ENCODE measurements at regions not wholly inside any gene's neighbourhood (a gene's known extent, or its start where the extent isn't known, plus 50 kb on each side); places are given as distances from the start of the nearest gene placed in this dataset.

GRCh38 chr21:15240848-15241247 lies 176.0 kb upstream of the NRIP1 start:
- no peak for DNase-seq (ENCODE audit: low read depth in 1 of 2, low spot score in 1 of 2)
- no peak for TF ChIP-seq SPI1 (IDR thresholded peaks at IDR 0.05; ENCODE audit: borderline replicate concordance, low read depth)
- no peak for TF ChIP-seq GABPA (IDR thresholded peaks at IDR 0.05; ENCODE audit: low read depth)
- no peak for TF ChIP-seq REST (IDR thresholded peaks at IDR 0.05; ENCODE audit: insufficient replicate concordance, low read depth)
- no peak for TF ChIP-seq CTCF (IDR thresholded peaks at IDR 0.05; ENCODE audit: insufficient read depth, low read length)
- no peak for TF ChIP-seq POLR2AphosphoS5 (IDR thresholded peaks at IDR 0.05; ENCODE audit: low read depth)
- H3K27ac ChIP-seq (replicated peaks) = no peak overlapping the region
- no peak overlapping the region for H3K4me3 ChIP-seq (replicated peaks; ENCODE audit: insufficient read depth, low read length)
- no peaks in the 10 kb centered on the region for H3K27me3 ChIP-seq (ENCODE audit: insufficient read depth, poor library complexity, severe bottlenecking)

GRCh38 chr21:15241997-15242736 lies 177.4 kb upstream of the NRIP1 start:
- Histone ChIP-seq H3K27me3 (ENCODE audit: insufficient read depth, poor library complexity, severe bottlenecking) (no peaks in the 10 kb centered on the region), H3K27ac (replicated peaks) (no peak overlapping the region), H3K4me3 (replicated peaks; ENCODE audit: insufficient read depth, low read length) (no peak overlapping the region)
- DNase-seq (ENCODE audit: low read depth in 1 of 2, low spot score in 1 of 2) = no peak
- TF ChIP-seq SPI1 (IDR thresholded peaks at IDR 0.05; ENCODE audit: borderline replicate concordance, low read depth) (no peak), CTCF (IDR thresholded peaks at IDR 0.05; ENCODE audit: insufficient read depth, low read length) (no peak), GABPA (IDR thresholded peaks at IDR 0.05; ENCODE audit: low read depth) (no peak), REST (IDR thresholded peaks at IDR 0.05; ENCODE audit: insufficient replicate concordance, low read depth) (no peak)

- Histone ChIP-seq H3K4me3 (replicated peaks; ENCODE audit: insufficient read depth, low read length) (no peak overlapping the region), H3K27ac (replicated peaks) (no peak overlapping the region), H3K27me3 (ENCODE audit: insufficient read depth, poor library complexity, severe bottlenecking) (no peaks in the 10 kb centered on the region)
- TF ChIP-seq POLR2AphosphoS5 (IDR thresholded peaks at IDR 0.05; ENCODE audit: low read depth) = no peak
- no peak for TF ChIP-seq GABPA (IDR thresholded peaks at IDR 0.05; ENCODE audit: low read depth)
- no peak for TF ChIP-seq REST (IDR thresholded peaks at IDR 0.05; ENCODE audit: insufficient replicate concordance, low read depth)
- TF ChIP-seq CTCF (IDR thresholded peaks at IDR 0.05; ENCODE audit: insufficient read depth, low read length) = no peak
- no peak for TF ChIP-seq SPI1 (IDR thresholded peaks at IDR 0.05; ENCODE audit: borderline replicate concordance, low read depth)
- no peak for DNase-seq (ENCODE audit: low read depth in 1 of 2, low spot score in 1 of 2)
Measured at GRCh38 chr21:15242906-15243305, 178.1 kb upstream of the NRIP1 start.
